IMR-90 (cell line): ENCODE measurements at regions not wholly inside any gene's neighbourhood (a gene's known extent, or its start where the extent isn't known, plus 50 kb on each side); places are given as distances from the start of the nearest gene placed in this dataset.
A peak's percentile ranks its signal among the peaks of the same experiment; 100 is the strongest.

ENCODE experiments used
- ATAC-seq: fragments of 200-7000 bp; cut with Tn5 transposase; 2 replicates; pipeline ENCODE4 v1.9.1; 2020; ENCODE audit warnings: low read depth, mild to moderate bottlenecking, moderate library complexity
- BruUV-seq: library from RNA; stranded (reverse); fragments of 400-500 nt; replicated peaks from 2 replicates; lab custom pipeline; 2021; lab: Mats Ljungman, UMichigan
- CTCF ChIA-PET: fragments of 300-600 bp; formaldehyde crosslinking; extraction: SDS; loops from one replicate; lab custom pipeline; 2021; ENCODE audit warnings: antibody characterized with exemption; lab: Yijun Ruan, JAX
- POLR2A ChIA-PET: fragments of 300-600 bp; sonication (Branson Sonifier 250); formaldehyde crosslinking; loops from one replicate; lab custom pipeline; 2022; ENCODE audit warnings: antibody characterized with exemption; ENCODE audit not compliant: unreplicated experiment; lab: Charles Lee
- DNase-seq: peaks from one replicate; pipeline ENCODE4 v3.0.0; 2013
- H2AFZ ChIP-seq: replicated peaks from 2 replicates; pipeline ENCODE3; 2013; ENCODE audit warnings: low read length, mild to moderate bottlenecking; ENCODE audit not compliant: poor library complexity
- H2AK5ac ChIP-seq: 2 replicates; pipeline ENCODE4 v1.6.1; 2013; ENCODE audit warnings: low read depth, low read length, inconsistent platforms
- H2AK9ac ChIP-seq: replicated peaks from 2 replicates; pipeline ENCODE3; 2013; ENCODE audit warnings: mild to moderate bottlenecking, low read depth, low read length, moderate library complexity; ENCODE audit not compliant: poor library complexity
- H2BK120ac ChIP-seq: 2 replicates; pipeline ENCODE4 v1.6.1; 2013; ENCODE audit warnings: low read depth, low read length, inconsistent platforms
- H2BK15ac ChIP-seq: 3 replicates; pipeline ENCODE4 v1.6.1; 2013; ENCODE audit warnings: low read depth, low read length, inconsistent platforms
- H2BK20ac ChIP-seq: 2 replicates; pipeline ENCODE4 v1.6.1; 2013; ENCODE audit warnings: low read depth, mild to moderate bottlenecking, inconsistent platforms, low read length, moderate library complexity
- H2BK5ac ChIP-seq: 2 replicates; pipeline ENCODE4 v1.6.1; 2013; ENCODE audit warnings: mild to moderate bottlenecking, low read depth, low read length, inconsistent platforms; ENCODE audit not compliant: poor library complexity, severe bottlenecking
- H3K14ac ChIP-seq: replicated peaks from 2 replicates; pipeline ENCODE4 v1.6.1; 2013; ENCODE audit warnings: low read depth, low read length, inconsistent platforms
- H3K18ac ChIP-seq: 2 replicates; pipeline ENCODE4 v1.6.1; 2013; ENCODE audit warnings: low read depth, low read length, control low read depth
- H3K23ac ChIP-seq: 2 replicates; pipeline ENCODE4 v1.6.1; 2013; ENCODE audit warnings: low read depth, low read length, inconsistent platforms
- H3K27ac ChIP-seq: 2 replicates; pipeline ENCODE4 v1.5.1; 2013; ENCODE audit warnings: mild to moderate bottlenecking, control low read depth, low read length; ENCODE audit not compliant: insufficient read depth
- H3K27me3 ChIP-seq: 2 replicates; pipeline ENCODE4 v1.6.1; 2013; ENCODE audit warnings: low read length; ENCODE audit not compliant: control insufficient read depth, insufficient read depth
- H3K36me3 ChIP-seq: 2 replicates; pipeline ENCODE4 v1.6.1; 2013; ENCODE audit warnings: low read length, mixed read lengths; ENCODE audit not compliant: control insufficient read depth, insufficient read depth
- H3K4ac ChIP-seq: 2 replicates; pipeline ENCODE4 v1.6.1; 2013; ENCODE audit warnings: low read depth, low read length, inconsistent platforms
- H3K4me1 ChIP-seq: 2 replicates; pipeline ENCODE4 v1.6.1; 2013; ENCODE audit warnings: low read length, mixed read lengths; ENCODE audit not compliant: control insufficient read depth, insufficient read depth
- H3K4me2 ChIP-seq: 2 replicates; pipeline ENCODE4 v1.6.1; 2013; ENCODE audit warnings: low read depth, mild to moderate bottlenecking, control low read depth, low read length, moderate library complexity
- H3K4me3 ChIP-seq: 2 replicates; pipeline ENCODE4 v1.5.1; 2013; ENCODE audit warnings: low read depth, mild to moderate bottlenecking, control low read depth, low read length, moderate library complexity; ENCODE audit not compliant: insufficient read depth
- H3K56ac ChIP-seq: 2 replicates; pipeline ENCODE4 v1.6.1; 2013; ENCODE audit warnings: low read length, inconsistent platforms; ENCODE audit not compliant: insufficient read depth; ENCODE audit errors: extremely low read depth
- H3K79me1 ChIP-seq, 2 experiments: 2 replicates each; pipeline ENCODE4 v1.6.1; 2013; ENCODE audit warnings: low read length in 2 of 2, inconsistent platforms in 1 of 2, low read depth in 1 of 2
- H3K9ac ChIP-seq: 2 replicates; pipeline ENCODE4 v1.6.1; 2013; ENCODE audit warnings: low read depth, low read length, control low read depth
- H3K9me1 ChIP-seq: 2 replicates; pipeline ENCODE4 v1.6.1; 2013; ENCODE audit warnings: low read length, inconsistent platforms; ENCODE audit not compliant: insufficient read depth
- H3K9me3 ChIP-seq: 2 replicates; pipeline ENCODE4 v1.6.1; 2013; ENCODE audit warnings: low read length; ENCODE audit not compliant: control insufficient read depth, insufficient read depth
- H4K20me1 ChIP-seq: 2 replicates; pipeline ENCODE4 v1.6.1; 2013; ENCODE audit warnings: low read length, inconsistent platforms; ENCODE audit not compliant: insufficient read depth
- H4K5ac ChIP-seq: 2 replicates; pipeline ENCODE4 v1.6.1; 2013; ENCODE audit warnings: mild to moderate bottlenecking, low read depth, low read length, control low read depth
- H4K8ac ChIP-seq, 2 experiments: 2 replicates each; pipeline ENCODE4 v1.6.1; 2013; ENCODE audit warnings: low read depth in 2 of 2, low read length in 2 of 2, control low read depth in 1 of 2, inconsistent platforms in 1 of 2
- H4K91ac ChIP-seq: 2 replicates; pipeline ENCODE4 v1.6.1; 2013; ENCODE audit warnings: low read depth, low read length, inconsistent platforms; ENCODE audit not compliant: insufficient read depth
- CEBPB ChIP-seq: IDR thresholded peaks from 2 replicates; pipeline ENCODE4 v1.6.1; 2012; ENCODE audit warnings: low read depth, low read length, improper control_type of control experiment
- CHD1 ChIP-seq: IDR thresholded peaks from 2 replicates; pipeline ENCODE4 v1.6.1; 2012; ENCODE audit warnings: low read depth, low read length, improper control_type of control experiment
- FOS ChIP-seq: fragments of 150-350 bp; IDR thresholded peaks from 2 replicates; pipeline ENCODE4 v1.6.1; 2016; ENCODE audit warnings: low read depth, low read length
- MAZ ChIP-seq: IDR thresholded peaks from 2 replicates; pipeline ENCODE4 v1.6.1; 2012; ENCODE audit warnings: low read depth, mild to moderate bottlenecking, low read length, improper control_type of control experiment, moderate library complexity, borderline replicate concordance
- MXI1 ChIP-seq: IDR thresholded peaks from 2 replicates; pipeline ENCODE4 v1.6.1; 2012; ENCODE audit warnings: low read depth, mild to moderate bottlenecking, low read length, moderate library complexity, borderline replicate concordance
- NFE2L2 ChIP-seq: fragments of 150-350 bp; IDR thresholded peaks from 2 replicates; pipeline ENCODE4 v1.6.1; 2016; ENCODE audit warnings: low read depth, mild to moderate bottlenecking, low read length
- POLR2A ChIP-seq: IDR thresholded peaks from 2 replicates; pipeline ENCODE4 v1.6.1; 2012; ENCODE audit warnings: mild to moderate bottlenecking, low read depth, low read length
- RCOR1 ChIP-seq: IDR thresholded peaks from 2 replicates; pipeline ENCODE4 v1.6.1; 2012; ENCODE audit warnings: mild to moderate bottlenecking, low read length, improper control_type of control experiment; ENCODE audit not compliant: insufficient replicate concordance
- RFX5 ChIP-seq: IDR thresholded peaks from 2 replicates; pipeline ENCODE4 v1.8.0; 2012; ENCODE audit warnings: low read depth, mild to moderate bottlenecking, low read length, moderate library complexity
- SMC3 ChIP-seq: fragments of 150-350 bp; IDR thresholded peaks from 2 replicates; pipeline ENCODE4 v1.6.1; 2016; ENCODE audit warnings: low read depth, mild to moderate bottlenecking, antibody characterized with exemption, low read length, moderate library complexity
- USF2 ChIP-seq: fragments of 150-350 bp; IDR thresholded peaks from 2 replicates; pipeline ENCODE4 v1.6.1; 2017; ENCODE audit warnings: mild to moderate bottlenecking, antibody characterized with exemption, low read length, low read depth
- WGBS, 2 experiments: methylation state at CpG; one replicate each; pipeline versions ENCODE4 v1.1.5 to v1.1.7; 2013; ENCODE audit warnings: missing lambda C conversion rate in 2 of 2; ENCODE audit not compliant: insufficient read length in 1 of 2; ENCODE audit errors: extremely low coverage in 2 of 2; 5-methylcytosine and 5-hydroxymethylcytosine counted together
- dilution Hi-C: fragments of 300-500 bp; cut with HindIII; formaldehyde crosslinking; loops from one replicate; pipeline ENCODE4 v1.14.3; 2018; ENCODE audit warnings: low sequenced_read_pairs; ENCODE audit not compliant: unreplicated experiment
- in situ Hi-C: fragments of 300-500 bp; cut with MboI; formaldehyde crosslinking; loops from 3 replicates; pipeline ENCODE4 v1.14.3; 2019; ENCODE audit warnings: low sequenced_read_pairs, inconsistent platforms, mixed read lengths
- intact Hi-C: fragments of 100-400 bp; cut with micrococcal nuclease; formaldehyde crosslinking; loops from 2 replicates; pipeline ENCODE4 v1.10.0; 2022
- TF ChIP-seq, protein P1 (sequence below): conservative IDR thresholded peaks from 2 replicates; pipeline ENCODE4 v1.5.1; 2012; ENCODE audit warnings: mild to moderate bottlenecking, low read depth, low read length, improper control_type of control experiment

DNA sequence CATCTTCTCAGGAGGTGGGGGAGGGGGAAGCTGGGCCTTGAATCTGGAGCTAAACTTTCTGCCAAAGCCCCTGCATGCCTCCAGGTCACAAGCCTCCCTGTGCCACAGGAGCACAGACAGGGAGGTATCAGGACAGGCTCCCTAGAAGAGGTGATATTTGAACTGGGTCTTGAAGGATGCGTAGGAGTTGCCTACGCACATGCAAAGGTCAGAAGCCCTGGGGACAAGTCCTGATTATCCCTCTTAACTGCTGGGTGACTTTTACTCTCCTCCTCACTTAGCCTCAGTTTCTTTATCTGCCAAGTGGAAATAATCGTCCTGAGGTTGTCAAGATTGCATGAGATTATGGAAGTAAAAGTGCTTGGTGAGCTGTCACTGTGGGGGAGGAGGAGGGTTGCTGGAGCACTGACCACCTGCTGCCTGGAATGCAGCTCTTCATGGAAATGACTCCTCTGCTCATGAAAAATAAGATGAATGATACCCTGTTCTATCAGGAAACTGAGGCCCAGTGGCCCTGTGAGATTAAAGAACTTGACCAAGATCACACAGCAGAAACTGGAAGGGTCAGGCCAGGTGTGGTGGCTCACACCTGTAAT, 50.6 kb upstream of the LAPTM5 start (continued):
- TF ChIP-seq USF2 = no peak

- no peak for ATAC-seq
- BruUV-seq = no TSS peak
- intact Hi-C loops = loop anchor here (2.0 to 10.0 kb wide), 2 partner anchors 51 to 527 kb away; no protein-coding TSS in a partner anchor
- TF ChIP-seq CEBPB = no peak
- no peak for TF ChIP-seq MAZ
- no peak for TF ChIP-seq SMC3
- TF ChIP-seq POLR2A = no peak
- no peak for TF ChIP-seq CHD1
- no peak for TF ChIP-seq FOS
- no peak for TF ChIP-seq NFE2L2
- TF ChIP-seq RCOR1 = no peak
- no peak for TF ChIP-seq MXI1
- no peak for TF ChIP-seq RFX5
- TF ChIP-seq, protein P1, sequence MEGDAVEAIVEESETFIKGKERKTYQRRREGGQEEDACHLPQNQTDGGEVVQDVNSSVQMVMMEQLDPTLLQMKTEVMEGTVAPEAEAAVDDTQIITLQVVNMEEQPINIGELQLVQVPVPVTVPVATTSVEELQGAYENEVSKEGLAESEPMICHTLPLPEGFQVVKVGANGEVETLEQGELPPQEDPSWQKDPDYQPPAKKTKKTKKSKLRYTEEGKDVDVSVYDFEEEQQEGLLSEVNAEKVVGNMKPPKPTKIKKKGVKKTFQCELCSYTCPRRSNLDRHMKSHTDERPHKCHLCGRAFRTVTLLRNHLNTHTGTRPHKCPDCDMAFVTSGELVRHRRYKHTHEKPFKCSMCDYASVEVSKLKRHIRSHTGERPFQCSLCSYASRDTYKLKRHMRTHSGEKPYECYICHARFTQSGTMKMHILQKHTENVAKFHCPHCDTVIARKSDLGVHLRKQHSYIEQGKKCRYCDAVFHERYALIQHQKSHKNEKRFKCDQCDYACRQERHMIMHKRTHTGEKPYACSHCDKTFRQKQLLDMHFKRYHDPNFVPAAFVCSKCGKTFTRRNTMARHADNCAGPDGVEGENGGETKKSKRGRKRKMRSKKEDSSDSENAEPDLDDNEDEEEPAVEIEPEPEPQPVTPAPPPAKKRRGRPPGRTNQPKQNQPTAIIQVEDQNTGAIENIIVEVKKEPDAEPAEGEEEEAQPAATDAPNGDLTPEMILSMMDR = no peak
These were observed 49.9 kb upstream of the LAPTM5 start for GRCh38 chr1:30807318-30808066.

More at GRCh38 chr1:30807318-30808066, 49.9 kb upstream of the LAPTM5 start:
- H3K9me3 ChIP-seq = no peaks in the 10 kb centered on the region
- peak overlapping the region; percentile 1; the same call in 1 of the 2 replicates for H3K18ac ChIP-seq
- H2BK120ac ChIP-seq = peak overlapping the region; percentile 91
- H4K8ac ChIP-seq = peak overlapping the region; percentile 5 to 81; a peak in 2 of 4 replicates
- no peak for DNase-seq
- H3K27ac ChIP-seq = peak overlapping the region; percentile 81; the same call in 1 of the 2 replicates
- no peak overlapping the region for H3K9ac ChIP-seq
- peak overlapping the region; percentile 87 for H4K91ac ChIP-seq
- peak overlapping the region; percentile 39 for H4K5ac ChIP-seq
- H2AK9ac ChIP-seq = peak overlapping the region; percentile 75
- H3K23ac ChIP-seq = peak overlapping the region; percentile 26
- peak overlapping the region; percentile 80 for H2AK5ac ChIP-seq
- H2BK20ac ChIP-seq = peak overlapping the region; percentile 98
- H3K36me3 ChIP-seq = no peaks in the 10 kb centered on the region
- H3K4me3 ChIP-seq = no peak overlapping the region
- H3K56ac ChIP-seq = peak overlapping the region; percentile 48; the same call in 1 of the 2 replicates
- dilution Hi-C loops = loop anchor here (25.0 kb wide), 1 partner anchor 105 kb away; the partner anchor contains the start of gene SDC3
- in situ Hi-C loops = no loop called here
- H3K27me3 ChIP-seq = no peaks in the 10 kb centered on the region
- H3K14ac ChIP-seq = peak overlapping the region; percentile 54
- no peak overlapping the region for H3K4me2 ChIP-seq
- H2AFZ ChIP-seq = peak overlapping the region; percentile 76
- peaks cover 29% of the 10 kb centered on the region for H3K4me1 ChIP-seq
- 42% methylated on average over 9 of the region's 41 CpGs; no CpG with 5 or more reads in 1 of the 2 experiments for WGBS, 2 experiments
- ChIA-PET POLR2A (no interaction called here), CTCF (interaction anchor here (0.6 to 2.5 kb wide), 3 partner anchors 97 to 111 kb away, joined by 3 to 13 read pairs (median 3); no protein-coding TSS in a partner anchor)
- H3K9me1 ChIP-seq = peaks cover 32% of the 10 kb centered on the region
- peaks cover 0 to 11% of the 10 kb centered on the region in 2 experiments; a peak in 1 of 4 replicates for H3K79me1 ChIP-seq
- peak overlapping the region; percentile 87; the same call in 2 of the 3 replicates for H2BK15ac ChIP-seq
- H4K20me1 ChIP-seq = no peaks in the 10 kb centered on the region; the same call in 1 of the 2 replicates
- peak overlapping the region; percentile 97 for H3K4ac ChIP-seq
- H2BK5ac ChIP-seq = peak overlapping the region; percentile 3
